ACC112 (cell line): ENCODE measurements at regions not wholly inside any gene's neighbourhood (a gene's known extent, or its start where the extent isn't known, plus 50 kb on each side); places are given as distances from the start of the nearest gene placed in this dataset.
"Not testable (repeated sequence)": the region's sequence is repeated elsewhere in the genome, so short reads cannot be mapped to it uniquely, and the experiment has no call there.

Source experiments
- H2AFZ ChIP-seq: fragments of 200-600 bp; sonication (generic); one replicate; pipeline ENCODE4 v1.6.0; 2017; ENCODE audit warnings: antibody characterized with exemption, low read length; ENCODE audit not compliant: unreplicated experiment
- H3K27ac ChIP-seq: fragments of 200-600 bp; sonication (generic); 2 replicates; pipeline ENCODE4 v1.5.1; 2014; ENCODE audit warnings: low read depth, mild to moderate bottlenecking, antibody characterized with exemption, low read length, moderate library complexity
- H3K27me3 ChIP-seq: fragments of 200-600 bp; sonication (generic); 2 replicates; pipeline ENCODE4 v1.6.1; 2014; ENCODE audit warnings: mild to moderate bottlenecking, antibody characterized with exemption, low read length, moderate library complexity, mixed read lengths; ENCODE audit not compliant: insufficient read depth
- H3K36me3 ChIP-seq: fragments of 200-600 bp; sonication (generic); 2 replicates; pipeline ENCODE4 v1.6.1; 2016; ENCODE audit warnings: mild to moderate bottlenecking, antibody characterized with exemption, low read length, moderate library complexity, mixed read lengths; ENCODE audit not compliant: insufficient read depth
- H3K4me1 ChIP-seq: fragments of 200-600 bp; sonication (generic); one replicate; pipeline ENCODE4 v1.6.1; 2016; ENCODE audit warnings: low read length, mixed read lengths; ENCODE audit not compliant: insufficient read depth, unreplicated experiment, control insufficient read depth
- H3K4me3 ChIP-seq: fragments of 200-600 bp; sonication (generic); 2 replicates; pipeline ENCODE4 v1.5.1; 2014; ENCODE audit warnings: mild to moderate bottlenecking, low read depth, low read length
- H3K79me2 ChIP-seq: fragments of 200-600 bp; sonication (generic); one replicate; pipeline ENCODE4 v1.6.0; 2016; ENCODE audit warnings: low read length; ENCODE audit not compliant: control insufficient read depth, unreplicated experiment, insufficient read depth

GRCh38 chr16:86852135-86852534 lies 273.8 kb downstream of the FOXL1 start:
- Histone ChIP-seq H3K79me2 (no peaks in the 10 kb centered on the region), H3K27me3 (peaks cover 3% of the 10 kb centered on the region; the same call in 1 of the 2 replicates), H3K4me3 (no peak overlapping the region), H3K36me3 (no peaks in the 10 kb centered on the region), H3K4me1 (no peaks in the 10 kb centered on the region), H2AFZ (no peak overlapping the region), H3K27ac (no peak overlapping the region)

GRCh38 chr16:86854058-86854621 lies 275.8 kb downstream of the FOXL1 start:
- no peaks in the 10 kb centered on the region for H3K4me1 ChIP-seq
- H3K36me3 ChIP-seq = no peaks in the 10 kb centered on the region
- H3K27ac ChIP-seq = no peak overlapping the region
- no peaks in the 10 kb centered on the region for H3K79me2 ChIP-seq
- no peaks in the 10 kb centered on the region for H3K27me3 ChIP-seq
- H3K4me3 ChIP-seq = no peak overlapping the region
- no peak overlapping the region for H2AFZ ChIP-seq

GRCh38 chr16:86854626-86855294 lies 276.4 kb downstream of the FOXL1 start:
- Histone ChIP-seq H3K36me3 (no peaks in the 10 kb centered on the region), H3K79me2 (no peaks in the 10 kb centered on the region), H3K27me3 (no peaks in the 10 kb centered on the region), H3K4me1 (no peaks in the 10 kb centered on the region), H3K4me3 (no peak overlapping the region), H3K27ac (no peak overlapping the region), H2AFZ (no peak overlapping the region)

- no peak overlapping the region for H3K27ac ChIP-seq
- H3K27me3 ChIP-seq = no peaks in the 10 kb centered on the region
- no peak overlapping the region for H3K4me3 ChIP-seq
- no peaks in the 10 kb centered on the region for H3K36me3 ChIP-seq
- no peaks in the 10 kb centered on the region for H3K79me2 ChIP-seq
- no peaks in the 10 kb centered on the region for H3K4me1 ChIP-seq
- no peak overlapping the region for H2AFZ ChIP-seq
Observed at GRCh38 chr16:86856946-86857586, 278.7 kb downstream of the FOXL1 start.

- no peaks in the 10 kb centered on the region for H3K36me3 ChIP-seq
- H3K4me3 ChIP-seq = no peak overlapping the region
- H2AFZ ChIP-seq = no peak overlapping the region
- no peaks in the 10 kb centered on the region for H3K4me1 ChIP-seq
- H3K27ac ChIP-seq = no peak overlapping the region
- H3K79me2 ChIP-seq = no peaks in the 10 kb centered on the region
- no peaks in the 10 kb centered on the region for H3K27me3 ChIP-seq
Observed at GRCh38 chr16:86857807-86858206, 279.5 kb downstream of the FOXL1 start.

GRCh38 chr16:86858501-86858900 lies 280.2 kb downstream of the FOXL1 start:
- Histone ChIP-seq H3K27me3 (no peaks in the 10 kb centered on the region), H3K36me3 (no peaks in the 10 kb centered on the region), H3K4me3 (no peak overlapping the region), H3K27ac (no peak overlapping the region), H3K4me1 (no peaks in the 10 kb centered on the region), H3K79me2 (no peaks in the 10 kb centered on the region), H2AFZ (no peak overlapping the region)

- H3K4me1 ChIP-seq, H3K36me3 ChIP-seq, H3K79me2 ChIP-seq, H3K27ac ChIP-seq, H2AFZ ChIP-seq, H3K27me3 ChIP-seq, H3K4me3 ChIP-seq: not testable (repeated sequence)
Observed at GRCh38 chr16:86861270-86861858, 283.0 kb downstream of the FOXL1 start.

- no peaks in the 10 kb centered on the region for H3K4me1 ChIP-seq
- H3K36me3 ChIP-seq = no peaks in the 10 kb centered on the region
- no peak overlapping the region for H3K4me3 ChIP-seq
- no peak overlapping the region for H3K27ac ChIP-seq
- no peaks in the 10 kb centered on the region for H3K79me2 ChIP-seq
- no peak overlapping the region for H2AFZ ChIP-seq
- no peaks in the 10 kb centered on the region for H3K27me3 ChIP-seq
Observed at GRCh38 chr16:86862595-86863280, 284.4 kb downstream of the FOXL1 start.

GRCh38 chr16:86863609-86864008 lies 285.3 kb downstream of the FOXL1 start:
- Histone ChIP-seq H3K4me3 (no peak overlapping the region), H3K27me3 (no peaks in the 10 kb centered on the region), H3K79me2 (no peaks in the 10 kb centered on the region), H3K4me1 (no peaks in the 10 kb centered on the region), H3K27ac (no peak overlapping the region), H3K36me3 (no peaks in the 10 kb centered on the region), H2AFZ (no peak overlapping the region)

GRCh38 chr16:86864586-86864985 lies 286.2 kb downstream of the FOXL1 start:
- Histone ChIP-seq H3K36me3 (no peaks in the 10 kb centered on the region), H3K4me3 (no peak overlapping the region), H3K79me2 (no peaks in the 10 kb centered on the region), H3K27me3 (no peaks in the 10 kb centered on the region), H3K27ac (no peak overlapping the region), H3K4me1 (no peaks in the 10 kb centered on the region), H2AFZ (no peak overlapping the region)
